Lower leg skin (tissue), 4 donors: ENCODE measurements at regions not wholly inside any gene's neighbourhood (a gene's known extent, or its start where the extent isn't known, plus 50 kb on each side); places are given as distances from the start of the nearest gene placed in this dataset.

Experiments used
- DNase-seq, 2 donors: peaks; one replicate each; pipeline ENCODE4 v3.0.0-alpha.2; 2019; ENCODE audit warnings: low spot score in 2 of 2
- H3K4me3 ChIP-seq: fragments of 200-600 bp; sonication (generic); 2 replicates; pipeline ENCODE4 v1.5.1; 2017; ENCODE audit warnings: mild to moderate bottlenecking, low read depth; ENCODE audit not compliant: poor library complexity, severe bottlenecking
- POLR2A ChIP-seq, 2 donors: fragments of 450-650 bp; IDR thresholded peaks; one replicate each; pipeline ENCODE4 v1.6.1; 2016 to 2017; ENCODE audit warnings: antibody characterized with exemption in 2 of 2, mild to moderate bottlenecking in 1 of 2, moderate library complexity in 1 of 2
- WGBS, 2 donors: methylation state at CpG; one replicate each; pipeline ENCODE4 v1.1.5; 2018; 5-methylcytosine and 5-hydroxymethylcytosine counted together
- intact Hi-C: fragments of 100-400 bp; cut with DNase I; formaldehyde crosslinking; loops from one replicate; pipeline ENCODE4 v1.15.0; 2023; ENCODE audit warnings: low total_unique reads
- TF ChIP-seq, protein P1 (sequence below), 3 donors: fragments of 450-650 bp; IDR thresholded peaks; one replicate each; pipeline ENCODE4 v1.5.1; 2016; ENCODE audit warnings: antibody characterized with exemption in 3 of 3, mild to moderate bottlenecking in 3 of 3, moderate library complexity in 2 of 3

DNA sequence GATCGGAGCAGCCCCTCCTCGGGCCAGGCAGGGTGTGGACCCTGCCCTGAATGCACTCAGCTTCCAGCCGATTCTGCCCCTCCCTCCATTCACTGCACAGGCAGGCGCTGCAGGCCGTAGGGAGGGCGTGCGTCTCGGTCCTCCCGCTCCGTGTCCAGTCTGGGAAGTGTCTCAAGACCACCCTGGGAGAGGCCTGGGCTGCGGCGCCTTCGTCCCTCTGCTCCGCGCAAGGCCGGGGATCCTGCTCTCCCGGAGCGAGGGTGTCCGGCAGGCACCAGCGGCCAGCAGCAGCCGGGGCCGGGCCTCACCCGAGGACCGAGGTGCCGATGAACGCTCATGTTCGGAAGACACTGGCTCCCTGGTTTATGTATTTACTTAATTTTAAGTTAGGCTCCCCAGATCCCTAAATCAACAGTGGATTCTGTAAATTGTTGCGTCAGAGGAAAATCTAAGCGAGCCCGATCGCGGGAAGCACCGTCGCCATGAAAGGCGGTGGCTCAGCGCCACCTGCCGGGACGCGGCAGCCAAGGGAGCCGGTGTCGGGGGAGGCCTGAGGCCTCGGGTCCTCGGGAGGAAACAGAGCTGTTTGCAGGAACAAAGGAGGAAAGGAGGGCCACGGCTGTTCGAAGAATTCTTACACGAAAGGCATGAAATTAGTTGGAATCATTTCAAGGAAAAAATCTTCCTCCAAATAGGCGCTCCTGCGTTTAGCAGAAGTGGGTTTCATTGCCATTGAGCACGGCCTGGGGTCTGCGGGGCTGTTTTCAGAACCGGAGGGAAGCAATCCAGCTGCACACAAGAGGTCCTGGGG lies 195.3 kb downstream of the BRD1 start:
- H3K4me3 ChIP-seq, result no peak overlapping the region
- intact Hi-C loops, result no loop called here
- DNase-seq, result no peak
- TF ChIP-seq, protein P1, sequence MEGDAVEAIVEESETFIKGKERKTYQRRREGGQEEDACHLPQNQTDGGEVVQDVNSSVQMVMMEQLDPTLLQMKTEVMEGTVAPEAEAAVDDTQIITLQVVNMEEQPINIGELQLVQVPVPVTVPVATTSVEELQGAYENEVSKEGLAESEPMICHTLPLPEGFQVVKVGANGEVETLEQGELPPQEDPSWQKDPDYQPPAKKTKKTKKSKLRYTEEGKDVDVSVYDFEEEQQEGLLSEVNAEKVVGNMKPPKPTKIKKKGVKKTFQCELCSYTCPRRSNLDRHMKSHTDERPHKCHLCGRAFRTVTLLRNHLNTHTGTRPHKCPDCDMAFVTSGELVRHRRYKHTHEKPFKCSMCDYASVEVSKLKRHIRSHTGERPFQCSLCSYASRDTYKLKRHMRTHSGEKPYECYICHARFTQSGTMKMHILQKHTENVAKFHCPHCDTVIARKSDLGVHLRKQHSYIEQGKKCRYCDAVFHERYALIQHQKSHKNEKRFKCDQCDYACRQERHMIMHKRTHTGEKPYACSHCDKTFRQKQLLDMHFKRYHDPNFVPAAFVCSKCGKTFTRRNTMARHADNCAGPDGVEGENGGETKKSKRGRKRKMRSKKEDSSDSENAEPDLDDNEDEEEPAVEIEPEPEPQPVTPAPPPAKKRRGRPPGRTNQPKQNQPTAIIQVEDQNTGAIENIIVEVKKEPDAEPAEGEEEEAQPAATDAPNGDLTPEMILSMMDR (IDR thresholded peaks at IDR 0.05), result no peak
- no peak for TF ChIP-seq POLR2A (IDR thresholded peaks at IDR 0.05)
- WGBS, 2 donors, result 19 to 20% methylated on average over 42 to 46 of the region's 51 CpGs

DNA sequence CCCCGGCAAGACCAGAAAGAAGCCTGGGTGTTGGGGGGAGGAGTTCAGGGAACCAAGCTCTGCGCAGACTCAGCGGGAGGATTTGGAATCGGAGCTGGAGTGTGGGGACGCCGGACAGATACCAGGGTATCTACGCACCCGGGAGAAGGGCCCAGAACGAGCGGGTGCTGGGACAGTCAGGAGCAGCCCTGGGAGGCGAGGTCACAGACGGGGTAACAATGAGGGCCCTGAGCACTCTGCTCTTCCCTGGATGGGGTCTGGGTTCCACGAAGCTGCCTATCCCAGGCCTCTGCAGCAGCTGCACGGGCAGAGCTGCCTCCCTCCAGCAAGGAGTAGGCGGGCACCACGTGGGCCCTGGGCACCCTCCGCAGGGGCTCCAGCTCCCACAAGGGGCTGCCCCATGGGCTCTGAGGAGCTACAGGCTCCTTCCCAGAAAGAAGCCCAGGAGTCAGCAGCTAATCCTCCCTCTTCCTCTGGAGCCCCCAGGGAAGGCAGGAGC lies 197.2 kb downstream of the BRD1 start:
- TF ChIP-seq, protein P1 (IDR thresholded peaks at IDR 0.05), result no peak
- TF ChIP-seq POLR2A (IDR thresholded peaks at IDR 0.05), result no peak
- no peak for DNase-seq
- intact Hi-C loops, result no loop called here
- WGBS, 2 donors, result 79 to 81% methylated on average over 16 of the region's 17 CpGs
- H3K4me3 ChIP-seq, result no peak overlapping the region

DNA sequence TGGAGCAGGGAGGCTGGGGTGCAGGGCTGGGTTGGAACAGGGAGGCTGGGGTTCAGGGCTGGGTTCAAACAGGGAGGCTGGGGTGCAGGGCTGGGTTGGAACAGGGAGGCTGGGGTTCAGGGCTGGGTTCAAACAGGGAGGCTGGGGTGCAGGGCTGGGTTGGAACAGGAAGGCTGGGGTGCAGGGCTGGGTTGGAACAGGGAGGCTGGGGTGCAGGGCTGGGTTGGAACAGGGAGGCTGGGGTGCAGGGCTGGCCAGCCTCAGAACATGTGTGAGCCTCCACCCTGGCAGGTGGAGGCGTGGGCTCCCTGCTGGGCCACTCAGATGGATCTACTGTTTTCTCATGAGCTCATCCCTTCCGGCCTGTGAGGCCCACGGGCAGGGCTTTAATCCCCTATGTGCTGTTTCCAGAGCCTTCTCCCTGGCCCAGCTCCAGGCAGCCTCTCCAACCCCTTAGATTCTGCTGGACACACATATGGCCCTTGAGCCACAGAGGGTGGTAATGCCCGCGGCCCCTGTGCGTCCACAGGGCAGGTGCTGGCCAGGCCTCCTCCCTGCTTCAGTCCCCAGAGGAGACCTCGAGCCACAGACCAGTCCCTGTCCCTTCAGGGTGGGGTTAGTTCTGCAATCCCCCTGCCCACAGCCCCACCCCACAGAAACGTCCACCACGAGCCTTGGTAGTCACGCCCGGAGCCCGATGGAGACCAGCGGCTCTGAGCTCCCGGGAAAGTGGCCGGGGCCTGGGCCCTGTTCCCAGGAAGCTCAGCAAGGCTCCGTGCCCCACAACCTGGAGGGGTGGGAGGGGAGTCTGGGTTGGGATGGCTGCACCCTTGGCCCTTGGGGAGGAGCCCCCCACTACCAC lies 197.9 kb downstream of the BRD1 start:
- WGBS, 2 donors, result 67 to 68% methylated on average over 13 to 15 of the region's 16 CpGs
- DNase-seq, result no peak
- TF ChIP-seq POLR2A (IDR thresholded peaks at IDR 0.05), result no peak
- TF ChIP-seq, protein P1 (IDR thresholded peaks at IDR 0.05), result no peak
- intact Hi-C loops, result no loop called here
- H3K4me3 ChIP-seq, result no peak overlapping the region

DNA sequence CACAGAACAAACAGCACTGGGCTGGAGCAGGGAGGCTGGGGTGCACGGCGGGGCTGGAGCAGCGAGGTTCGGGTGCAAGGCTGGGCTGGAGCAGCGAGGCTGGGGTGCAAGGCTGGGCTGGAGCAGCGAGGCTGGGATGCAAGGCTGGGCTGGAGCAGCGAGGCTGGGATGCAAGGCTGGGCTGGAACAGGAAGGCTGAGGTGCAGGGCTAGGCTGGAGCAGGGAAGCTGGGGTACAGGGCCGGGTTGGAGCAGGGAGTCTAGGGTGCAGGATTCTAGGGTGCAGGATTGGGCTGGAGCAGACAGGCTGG lies 198.5 kb downstream of the BRD1 start:
- no peak for DNase-seq
- no peak for TF ChIP-seq POLR2A (IDR thresholded peaks at IDR 0.05)
- TF ChIP-seq, protein P1 (IDR thresholded peaks at IDR 0.05), result no peak
- intact Hi-C loops, result no loop called here
- no peak overlapping the region for H3K4me3 ChIP-seq
- WGBS, 2 donors, result 79 to 84% methylated on average over 8 of the region's 8 CpGs

DNA sequence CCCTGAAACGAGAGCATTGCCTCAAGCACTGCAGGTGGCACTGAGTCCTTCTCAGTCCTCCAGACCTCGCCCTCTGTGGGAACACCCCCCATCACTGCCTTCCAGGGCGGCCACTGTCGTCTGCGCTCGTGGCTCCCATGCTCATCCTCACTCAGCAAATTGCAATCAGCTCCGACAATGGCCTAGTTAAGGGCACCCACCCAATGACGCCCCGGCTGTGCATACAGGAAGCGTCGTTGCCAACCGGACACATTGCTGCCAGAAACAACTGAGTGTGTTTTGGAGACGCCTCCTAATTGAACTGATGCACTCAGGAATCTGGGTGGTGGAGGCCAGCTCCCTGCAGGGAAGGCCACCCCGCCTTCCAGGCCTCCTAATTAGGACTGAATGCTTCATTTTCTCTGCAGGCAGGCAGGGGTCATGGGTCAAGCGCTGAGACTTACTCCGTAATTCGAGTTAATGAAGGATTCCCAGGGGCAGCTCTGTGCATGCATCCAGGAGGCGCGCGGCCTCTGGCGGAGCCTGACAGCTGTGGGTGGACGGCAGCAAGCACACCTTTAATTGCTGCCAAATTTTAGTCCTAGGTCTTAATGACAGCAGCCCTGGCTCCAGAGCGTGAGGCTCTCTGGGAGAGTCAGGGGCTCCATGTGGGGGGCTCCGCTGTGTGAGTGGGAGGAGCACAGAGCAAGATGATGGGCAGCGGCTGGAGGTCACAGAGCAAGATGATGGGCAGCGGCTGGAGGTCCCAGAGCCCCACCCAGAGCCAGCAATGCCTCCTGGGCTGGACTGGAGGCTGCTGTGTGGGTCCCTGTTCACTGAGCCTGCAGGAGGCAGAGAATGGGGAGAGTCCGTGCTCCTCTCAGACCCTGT lies 199.0 kb downstream of the BRD1 start:
- H3K4me3 ChIP-seq, result no peak overlapping the region
- no peak for TF ChIP-seq POLR2A (IDR thresholded peaks at IDR 0.05)
- TF ChIP-seq, protein P1 (IDR thresholded peaks at IDR 0.05), result no peak
- intact Hi-C loops, result no loop called here
- WGBS, 2 donors, result 33 to 34% methylated on average over 22 to 27 of the region's 27 CpGs
- DNase-seq, result no peak
